GM12891 (cell line): ENCODE measurements at regions not wholly inside any gene's neighbourhood (a gene's known extent, or its start where the extent isn't known, plus 50 kb on each side); places are given as distances from the start of the nearest gene placed in this dataset.

Source experiments
- POLR2A ChIP-seq: IDR thresholded peaks from 2 replicates; pipeline ENCODE4 v1.6.1; 2011; ENCODE audit warnings: low read depth, low read length, control low read depth
- POLR2AphosphoS5 ChIP-seq: IDR thresholded peaks from 2 replicates; pipeline ENCODE4 v1.6.1; 2011; ENCODE audit warnings: low read depth, low read length, control low read depth
- TAF1 ChIP-seq: IDR thresholded peaks from 2 replicates; pipeline ENCODE4 v1.6.1; 2011; ENCODE audit warnings: low read depth, low read length, control low read depth

- TF ChIP-seq TAF1 (no peak), POLR2AphosphoS5 (no peak), POLR2A (no peak)
Observed at GRCh38 chr7:12032146-12032545, 178.9 kb upstream of the TMEM106B start.
